ENCODE measurements at regions not wholly inside any gene's neighbourhood (a gene's known extent, or its start where the extent isn't known, plus 50 kb on each side); places are given as distances from the start of the nearest gene placed in this dataset.

DNA sequence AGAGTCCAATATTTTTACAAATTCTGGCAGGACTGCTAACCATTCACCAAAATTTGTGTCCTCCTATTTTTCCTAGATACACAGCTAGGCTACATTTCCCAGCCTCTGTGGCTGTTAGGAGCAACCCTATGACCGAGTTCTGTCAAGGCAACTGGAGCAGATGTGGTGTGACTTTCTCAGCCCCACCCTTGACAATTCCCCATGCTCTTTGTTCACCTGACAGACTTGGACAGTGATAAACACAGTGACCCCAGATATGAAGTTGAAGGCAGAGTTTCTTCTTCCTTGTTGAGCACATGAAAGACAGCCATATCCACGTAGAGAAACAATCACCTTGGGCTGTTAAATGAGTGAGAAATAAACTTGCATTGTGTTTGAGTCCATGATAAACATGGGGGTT, 1162.1 kb downstream of the SORCS3 start:
- no peak overlapping the region for H3K27ac Mint-ChIP-seq
- ChIA-PET CTCF (no interaction called here), POLR2A (no interaction called here)
- Histone ChIP-seq H3K4me3 (ENCODE audit: low read length) (no peak overlapping the region), H3K36me3 (ENCODE audit: insufficient read depth, low read length) (no peaks in the 10 kb centered on the region), H3K4me1 (ENCODE audit: insufficient read depth, low read length) (no peaks in the 10 kb centered on the region), H3K27ac (ENCODE audit: low read depth in 1 of 2, low read length in 2 of 2) (no peak overlapping the region), H3K9me3 (ENCODE audit: control insufficient read depth in 1 of 2, insufficient read depth in 1 of 2, low read length in 2 of 2) (no peaks in the 10 kb centered on the region), H3K27me3 (ENCODE audit: control insufficient read depth in 1 of 2, insufficient read depth in 2 of 2, low read length in 2 of 2) (no peaks in the 10 kb centered on the region)
- no peak for ATAC-seq (ENCODE audit: poor library complexity)
- H3K36me3 Mint-ChIP-seq (ENCODE audit: low read depth), result no peaks in the 10 kb centered on the region
- H3K9me3 Mint-ChIP-seq, result no peaks in the 10 kb centered on the region
- intact Hi-C loops (cut with DNase I, micrococcal nuclease), result no loop called here
- DNase-seq, result no peak
- no peaks in the 10 kb centered on the region for H3K4me1 Mint-ChIP-seq (ENCODE audit: low read depth)
- no peak for TF ChIP-seq CTCF (IDR thresholded peaks at IDR 0.05)
- H3K27me3 Mint-ChIP-seq, result no peaks in the 10 kb centered on the region
- no peak overlapping the region for H3K4me3 Mint-ChIP-seq

DNA sequence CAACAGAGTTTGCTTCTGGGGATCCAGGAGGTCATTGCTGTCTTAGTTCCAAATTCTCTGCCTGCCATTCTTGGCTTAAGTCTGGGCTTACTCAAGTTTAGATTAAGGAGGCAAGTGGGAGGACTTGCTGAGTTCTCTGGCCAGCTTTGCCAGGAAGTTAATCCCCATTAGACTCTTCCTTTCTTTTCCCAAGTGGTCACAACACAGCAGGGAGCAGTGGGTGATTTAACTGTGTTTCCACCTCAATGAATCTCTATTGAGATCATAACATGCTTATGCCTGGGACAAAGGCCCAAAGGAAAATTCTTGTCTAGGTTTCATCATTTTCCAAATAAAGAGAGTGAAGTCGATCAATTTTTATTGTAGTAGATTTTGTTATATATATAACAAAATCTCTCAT, 1159.6 kb downstream of the SORCS3 start:
- ChIA-PET CTCF (no interaction called here), POLR2A (no interaction called here)
- Mint-ChIP-seq H3K9me3 (peaks cover 2% of the 10 kb centered on the region), H3K27ac (no peak overlapping the region), H3K4me1 (ENCODE audit: low read depth) (no peaks in the 10 kb centered on the region), H3K4me3 (no peak overlapping the region), H3K36me3 (ENCODE audit: low read depth) (no peaks in the 10 kb centered on the region), H3K27me3 (no peaks in the 10 kb centered on the region)
- no peak for TF ChIP-seq CTCF (IDR thresholded peaks at IDR 0.05)
- Histone ChIP-seq H3K4me3 (ENCODE audit: low read length) (no peak overlapping the region), H3K36me3 (ENCODE audit: insufficient read depth, low read length) (no peaks in the 10 kb centered on the region), H3K4me1 (ENCODE audit: insufficient read depth, low read length) (no peaks in the 10 kb centered on the region), H3K9me3 (ENCODE audit: control insufficient read depth in 1 of 2, insufficient read depth in 1 of 2, low read length in 2 of 2) (no peaks in the 10 kb centered on the region), H3K27ac (ENCODE audit: low read depth in 1 of 2, low read length in 2 of 2) (no peak overlapping the region), H3K27me3 (ENCODE audit: control insufficient read depth in 1 of 2, insufficient read depth in 2 of 2, low read length in 2 of 2) (no peaks in the 10 kb centered on the region)
- ATAC-seq (ENCODE audit: poor library complexity) (no peak), DNase-seq (no peak)
- intact Hi-C loops (cut with DNase I, micrococcal nuclease), result no loop called here

GRCh38 chr10:105798328-105798889, 1157.3 kb downstream of the SORCS3 start:
- no peak overlapping the region for H3K27ac ChIP-seq (ENCODE audit: low read depth in 1 of 2, low read length in 2 of 2)
- no peaks in the 10 kb centered on the region for H3K4me1 Mint-ChIP-seq (ENCODE audit: low read depth)
- CTCF ChIA-PET, result no interaction called here
- H3K4me3 Mint-ChIP-seq, result no peak overlapping the region
- H3K9me3 ChIP-seq (ENCODE audit: control insufficient read depth in 1 of 2, insufficient read depth in 1 of 2, low read length in 2 of 2), result no peaks in the 10 kb centered on the region
- POLR2A ChIA-PET, result no interaction called here
- H3K27me3 Mint-ChIP-seq, result no peaks in the 10 kb centered on the region
- H3K27ac Mint-ChIP-seq, result no peak overlapping the region
- no peak overlapping the region for H3K4me3 ChIP-seq (ENCODE audit: low read length)
- H3K4me1 ChIP-seq (ENCODE audit: insufficient read depth, low read length), result no peaks in the 10 kb centered on the region
- H3K27me3 ChIP-seq (ENCODE audit: control insufficient read depth in 1 of 2, insufficient read depth in 2 of 2, low read length in 2 of 2), result no peaks in the 10 kb centered on the region
- ATAC-seq (ENCODE audit: poor library complexity) (no peak), DNase-seq (no peak)
- intact Hi-C loops (cut with DNase I, micrococcal nuclease), result no loop called here
- TF ChIP-seq CTCF (IDR thresholded peaks at IDR 0.05), result no peak
- no peaks in the 10 kb centered on the region for H3K36me3 ChIP-seq (ENCODE audit: insufficient read depth, low read length)
- H3K9me3 Mint-ChIP-seq, result peaks cover 2% of the 10 kb centered on the region
- no peaks in the 10 kb centered on the region for H3K36me3 Mint-ChIP-seq (ENCODE audit: low read depth)
